D341Med (cell line): ENCODE measurements at regions not wholly inside any gene's neighbourhood (a gene's known extent, or its start where the extent isn't known, plus 50 kb on each side); places are given as distances from the start of the nearest gene placed in this dataset.
"Not testable (repeated sequence)": the region's sequence is repeated elsewhere in the genome, so short reads cannot be mapped to it uniquely, and the experiment has no call there.

Experiments used
- DNase-seq: peaks from one replicate; pipeline ENCODE4 v3.0.0; 2012; ENCODE audit warnings: low spot score

DNA sequence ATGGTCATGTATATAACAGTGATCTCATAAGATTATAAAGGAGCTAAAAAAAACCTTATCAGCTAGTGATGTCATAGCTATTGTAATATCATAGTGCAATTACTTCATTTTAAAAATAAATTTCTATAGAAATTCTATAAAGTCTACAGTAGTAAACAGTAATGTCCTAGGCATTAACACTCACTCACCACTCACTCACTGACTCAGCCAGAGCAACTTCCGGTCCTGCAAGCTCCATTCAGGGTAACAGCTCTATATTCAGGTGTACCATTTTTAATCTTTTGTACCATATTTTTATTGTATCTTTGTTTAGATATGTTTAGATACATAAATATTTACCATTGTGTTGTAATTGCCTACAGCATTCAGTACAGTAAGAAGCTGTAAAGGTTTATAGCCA, 524.4 kb upstream of the CDH5 start:
- no peak for DNase-seq

GRCh38 chr16:65838001-65838400, 528.5 kb upstream of the CDH5 start:
- DNase-seq: no peak

DNA sequence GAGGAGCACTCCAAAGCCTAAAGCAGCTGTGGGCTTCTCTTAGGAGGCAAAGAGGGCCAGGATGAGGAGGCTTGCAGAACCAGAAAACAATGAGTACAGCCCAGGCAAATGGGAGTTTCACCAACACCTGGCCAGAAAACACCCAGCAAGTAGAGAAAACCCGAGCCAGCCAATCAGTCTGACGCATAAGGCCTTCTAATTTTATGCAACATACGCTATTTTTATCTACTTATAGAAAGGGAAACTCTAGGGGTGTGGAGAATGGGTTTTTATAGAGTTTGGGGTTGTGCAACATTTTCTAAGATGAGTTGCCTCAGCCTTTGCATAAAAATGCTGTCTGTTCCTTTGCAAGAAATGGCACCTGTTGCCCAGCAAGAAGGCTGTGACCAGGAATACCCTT, 529.0 kb upstream of the CDH5 start:
- DNase-seq: no peak

GRCh38 chr16:65834688-65835087, 531.8 kb upstream of the CDH5 start:
- no peak for DNase-seq

DNA sequence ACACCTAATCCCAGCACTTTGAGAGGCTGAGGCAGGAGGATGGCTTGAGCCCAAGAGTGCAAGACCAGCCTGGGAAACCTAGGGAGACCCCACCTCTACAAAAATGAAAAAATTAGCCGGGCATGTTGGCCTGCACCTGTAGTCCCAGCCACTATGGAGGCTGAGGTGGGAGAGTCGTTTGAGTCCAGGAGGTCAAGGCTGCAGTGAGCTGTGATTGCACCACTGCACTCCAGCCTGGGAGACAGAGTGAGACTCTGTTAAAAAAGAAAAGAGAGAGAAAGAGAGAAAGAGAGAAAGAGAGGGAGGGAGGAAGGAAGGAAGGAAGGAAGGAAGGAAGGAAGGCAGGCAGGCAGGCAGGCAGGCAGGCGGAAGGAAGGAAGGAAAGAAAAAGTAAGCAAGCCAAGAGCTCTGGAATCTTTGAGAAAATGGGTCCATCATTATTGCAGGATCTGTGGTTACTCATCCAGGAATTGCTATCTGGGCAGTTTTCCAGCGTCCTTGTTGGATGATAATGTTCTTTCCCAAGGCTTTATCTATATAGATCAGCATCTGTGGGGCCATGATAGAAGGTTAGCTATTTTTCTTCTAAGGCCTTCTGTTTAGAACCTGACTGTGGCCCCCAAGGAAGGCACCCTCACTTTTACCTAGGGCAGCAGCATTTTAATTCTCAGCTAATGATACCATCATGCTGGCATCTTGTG, 533.2 kb upstream of the CDH5 start:
- no peak for DNase-seq

DNA sequence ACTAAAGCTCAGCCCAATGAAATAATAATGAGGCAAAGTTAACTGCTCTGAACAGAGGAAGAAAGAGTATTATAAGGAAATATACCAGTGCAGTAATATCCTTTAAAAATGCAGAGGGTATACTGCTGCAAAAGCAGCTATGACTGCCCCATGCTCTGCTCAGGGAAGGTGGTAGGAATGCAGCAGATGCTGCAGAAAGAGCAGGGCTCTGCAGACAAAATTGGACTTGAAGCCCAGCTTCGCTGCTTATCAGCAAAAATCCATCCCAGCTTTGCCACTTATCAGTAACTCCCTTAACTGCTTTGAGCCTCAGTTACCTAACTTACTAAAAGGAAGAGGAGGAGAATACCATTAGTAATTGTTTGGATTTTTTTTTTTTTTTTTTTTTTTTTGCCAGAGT, 533.8 kb upstream of the CDH5 start:
- DNase-seq: no peak

DNA sequence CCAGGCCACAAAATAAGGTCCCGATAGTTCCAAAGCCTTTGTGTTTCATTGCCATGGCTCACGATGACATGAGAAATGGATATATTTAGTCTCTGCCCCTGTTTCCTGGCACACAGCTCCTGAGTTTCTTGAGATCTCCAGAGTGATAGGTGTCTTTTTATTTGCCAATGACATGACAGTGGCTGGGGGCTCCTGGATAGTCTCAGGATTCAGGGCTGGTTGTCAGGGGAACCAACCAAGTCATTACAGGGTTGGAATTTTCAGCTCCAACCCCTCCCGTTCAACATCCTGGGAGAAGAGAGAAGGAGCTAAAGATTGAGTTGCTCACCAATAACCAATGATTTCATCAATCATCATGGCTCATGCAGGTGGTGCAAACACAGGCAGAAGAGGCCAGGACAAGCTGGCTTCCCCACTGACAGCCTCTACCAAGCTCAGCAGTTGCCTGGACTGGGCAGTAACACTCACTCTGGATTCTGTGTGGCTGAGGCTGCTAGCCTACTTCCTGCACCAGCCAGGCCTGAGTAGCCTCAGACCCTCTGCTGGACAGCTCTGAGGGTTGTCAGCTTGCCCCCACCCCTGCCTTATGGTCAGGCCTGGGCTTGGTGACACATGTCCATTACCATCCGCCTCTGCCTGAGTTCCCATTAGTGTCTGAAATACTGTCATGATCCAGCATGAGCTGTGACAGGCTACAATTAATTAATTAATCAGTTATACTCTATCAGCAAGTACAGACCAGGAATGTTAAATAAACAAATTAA, 534.4 kb upstream of the CDH5 start:
- DNase-seq: no peak

GRCh38 chr16:65829076-65829475, 537.4 kb upstream of the CDH5 start:
- no peak for DNase-seq

GRCh38 chr16:65828296-65828695, 538.2 kb upstream of the CDH5 start:
- DNase-seq: no peak

DNA sequence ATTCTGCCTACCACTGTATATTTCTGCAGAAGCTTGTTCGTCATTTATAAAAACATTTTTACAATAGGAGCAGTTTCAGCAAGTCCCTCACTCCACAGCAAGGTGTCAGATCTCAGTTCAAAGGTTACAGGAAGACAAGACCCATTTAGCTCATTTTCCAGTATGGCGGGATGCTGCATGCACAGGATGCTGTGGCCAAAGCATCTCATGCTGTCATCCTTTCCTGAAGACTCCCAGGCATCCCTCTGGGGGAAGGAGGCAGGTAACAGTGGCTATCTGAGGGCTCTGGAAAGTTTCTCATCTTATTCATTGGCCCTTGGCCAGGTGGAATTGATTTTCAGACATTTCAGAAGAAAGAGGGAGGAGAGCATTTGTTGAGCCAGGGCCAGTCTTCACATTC, 539.3 kb upstream of the CDH5 start:
- DNase-seq: no peak

DNA sequence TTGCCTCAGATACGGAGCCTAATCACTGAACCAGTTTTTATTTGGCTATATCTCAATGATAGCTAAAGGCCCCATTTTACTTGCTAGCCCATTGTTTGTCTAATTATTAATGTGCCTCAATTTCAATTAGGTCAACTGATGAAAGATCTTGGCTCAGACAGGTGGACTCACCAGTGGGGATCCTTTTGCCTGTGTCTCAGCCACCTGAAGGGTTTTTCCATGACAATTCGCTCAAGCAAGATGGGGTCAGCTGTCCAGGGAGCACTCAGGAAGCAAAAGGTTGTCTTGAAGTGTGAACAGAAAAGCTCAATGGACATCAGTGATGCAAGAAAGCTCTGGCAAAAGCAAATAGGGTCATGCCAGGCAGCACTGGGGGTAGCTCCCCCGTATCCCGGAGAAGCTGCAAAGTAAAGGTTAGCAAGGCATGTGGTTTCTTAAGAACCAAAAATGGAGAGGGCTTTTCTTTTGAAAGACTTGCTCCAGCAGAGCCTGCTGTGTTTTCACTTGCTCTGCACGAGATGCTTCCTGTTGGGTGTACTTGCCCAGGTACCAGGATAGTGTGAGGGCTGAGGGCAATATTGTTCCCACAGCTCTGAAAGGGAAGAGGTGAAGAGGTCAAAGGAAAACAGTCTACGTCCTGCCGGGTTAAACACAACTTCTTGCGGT, 541.2 kb upstream of the CDH5 start:
- no peak for DNase-seq

GRCh38 chr16:65822148-65822547, 544.3 kb upstream of the CDH5 start:
- no peak for DNase-seq

GRCh38 chr16:65819136-65819898, 547.2 kb upstream of the CDH5 start:
- DNase-seq: no peak

- DNase-seq: no peak
Observed at GRCh38 chr16:65817799-65818198, 548.7 kb upstream of the CDH5 start.

DNA sequence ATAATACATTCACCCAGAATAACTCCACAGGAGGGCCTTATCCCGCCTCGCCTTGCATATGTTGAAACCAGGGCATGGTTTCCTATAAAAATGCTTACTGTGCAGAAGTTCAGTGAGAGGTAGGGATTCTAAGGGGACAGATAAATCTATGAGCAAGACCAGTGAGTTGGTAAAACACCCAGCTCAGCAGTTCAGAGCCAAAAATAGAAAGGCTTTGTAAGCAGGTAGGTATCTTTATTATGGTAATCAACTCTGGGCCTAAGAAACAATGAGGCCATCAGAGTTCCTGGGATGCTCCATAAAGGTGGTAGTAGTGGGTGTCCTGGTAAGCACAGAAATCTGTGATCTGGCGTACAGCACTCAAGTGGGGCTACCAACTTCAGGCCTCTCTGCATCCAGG, 549.4 kb upstream of the CDH5 start:
- DNase-seq: no peak

GRCh38 chr16:65816556-65816955, 549.9 kb upstream of the CDH5 start:
- no peak for DNase-seq

DNA sequence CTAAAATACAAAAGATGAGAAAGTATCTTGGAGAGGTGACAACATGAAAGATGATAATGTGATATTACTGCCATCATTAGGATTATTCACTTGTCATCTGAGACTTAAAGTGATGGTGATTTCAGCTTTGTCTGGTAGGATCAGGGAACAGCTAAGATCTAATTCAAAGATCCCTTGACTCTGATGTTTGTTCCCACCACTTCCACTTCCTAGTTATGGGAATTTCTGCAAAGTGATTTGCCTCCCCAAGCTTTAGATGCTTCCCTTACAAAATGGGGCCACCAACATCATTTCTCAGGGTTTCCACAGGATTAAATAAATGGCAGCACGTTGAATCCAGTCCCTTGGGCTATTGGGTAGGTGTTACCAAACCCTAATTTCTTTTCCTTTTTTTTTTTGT, 550.8 kb upstream of the CDH5 start:
- no peak for DNase-seq

- not testable (repeated sequence) for DNase-seq
Observed at GRCh38 chr16:65813879-65814278, 552.6 kb upstream of the CDH5 start.

DNA sequence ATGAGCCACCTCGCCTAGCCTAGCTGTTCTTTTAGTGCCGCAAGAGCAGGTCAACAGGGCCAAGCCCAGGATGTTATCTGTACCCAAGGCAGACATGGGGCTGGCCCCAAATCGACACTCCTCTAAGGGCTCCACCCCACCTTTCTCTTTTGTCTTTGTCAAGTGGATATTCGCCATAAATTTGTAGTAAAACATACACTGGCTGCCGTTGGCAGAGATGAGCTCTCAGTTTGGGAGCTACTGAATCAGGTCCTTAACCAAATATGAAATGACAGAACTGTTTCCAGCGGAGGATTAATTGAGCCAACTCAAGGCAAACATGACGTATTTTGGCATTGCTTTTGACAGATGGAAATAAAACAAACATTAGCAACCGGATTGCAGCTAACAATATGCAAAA, 556.9 kb upstream of the CDH5 start:
- DNase-seq: no peak

DNA sequence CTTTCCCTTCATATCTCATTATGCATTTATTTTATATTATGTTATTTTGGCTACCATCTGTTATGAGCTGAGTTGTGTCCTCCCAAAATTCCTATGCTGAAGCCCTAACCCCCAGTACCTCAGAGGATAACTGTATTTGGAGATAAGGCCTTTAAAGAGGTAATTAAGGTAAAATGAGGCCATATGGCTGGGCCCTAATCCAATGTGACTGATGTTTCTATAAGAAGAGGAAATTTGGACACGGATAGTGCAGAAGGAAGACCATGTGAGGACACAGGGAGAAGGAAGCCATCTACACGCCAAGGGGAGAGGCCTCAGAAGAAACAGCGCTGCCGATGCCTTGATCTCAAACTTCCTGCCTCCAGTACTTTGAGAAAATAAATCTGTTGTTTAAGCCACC, 557.7 kb upstream of the CDH5 start:
- DNase-seq: no peak

DNA sequence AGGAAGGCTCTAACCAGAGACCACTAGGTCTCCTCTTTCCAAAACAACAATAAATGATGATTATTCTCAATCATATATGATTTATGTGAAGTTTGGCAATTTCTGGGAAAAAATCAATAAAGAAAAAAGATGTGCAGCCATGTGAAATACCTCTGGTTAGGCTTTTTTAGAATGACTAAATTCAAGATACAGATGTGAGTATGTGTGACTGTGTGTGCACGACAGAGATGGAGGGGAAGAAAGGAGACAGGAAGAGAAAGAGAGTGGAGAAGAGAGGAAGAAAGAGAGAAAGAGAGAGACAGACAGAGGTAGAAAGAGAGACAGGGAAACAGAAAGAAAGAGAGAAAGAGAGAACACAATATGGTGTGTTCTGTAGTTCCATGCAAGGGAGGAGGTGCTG, 558.6 kb upstream of the CDH5 start:
- no peak for DNase-seq

DNA sequence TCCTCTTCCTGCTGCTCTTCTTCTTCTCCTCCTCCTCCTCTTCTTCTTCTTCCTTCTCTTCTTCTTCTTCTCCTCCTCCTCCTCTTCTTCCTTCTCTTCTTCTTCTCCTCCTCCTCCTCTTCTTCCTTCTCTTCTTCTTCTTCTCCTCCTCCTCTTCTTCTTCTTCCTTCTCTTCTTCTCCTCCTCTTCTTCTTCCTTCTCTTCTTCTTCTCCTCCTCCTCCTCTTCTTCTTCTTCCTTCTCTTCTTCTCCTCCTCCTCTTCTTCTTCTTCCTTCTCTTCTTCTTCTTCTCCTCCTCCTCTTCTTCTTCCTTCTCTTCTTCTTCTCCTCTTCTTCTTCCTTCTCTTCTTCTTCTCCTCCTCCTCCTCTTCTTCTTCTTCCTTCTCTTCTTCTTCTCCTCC, 560.8 kb upstream of the CDH5 start:
- DNase-seq: not testable (repeated sequence)

DNA sequence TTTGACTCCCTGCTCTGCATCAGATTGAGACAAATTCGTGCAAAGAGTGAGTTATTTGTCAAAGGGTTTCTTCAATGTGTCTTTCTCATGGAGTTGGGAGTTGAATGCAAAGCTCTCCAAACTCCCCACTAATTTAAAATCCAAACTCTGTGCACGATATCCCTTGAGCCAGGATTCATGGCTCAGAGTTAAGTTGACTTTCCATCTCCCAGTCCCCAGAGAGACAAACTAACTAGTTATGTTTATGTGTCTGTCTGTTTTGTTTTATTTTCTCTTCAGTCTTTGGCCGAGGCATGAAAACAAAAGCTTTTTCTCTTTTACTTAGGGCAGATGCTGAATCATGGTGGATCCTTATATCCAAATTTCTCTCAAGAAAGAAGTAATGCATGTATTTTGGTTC, 570.0 kb upstream of the CDH5 start:
- DNase-seq: no peak
